GM23338 (cell line): ENCODE measurements at regions not wholly inside any gene's neighbourhood (a gene's known extent, or its start where the extent isn't known, plus 50 kb on each side); places are given as distances from the start of the nearest gene placed in this dataset.

Source experiments
- CREB1 ChIP-seq: fragments of 250-450 bp; sonication (Bioruptor Pico); IDR thresholded peaks from 2 replicates; pipeline ENCODE4 v1.5.0; 2020; ENCODE audit warnings: low read depth, mild to moderate bottlenecking, moderate library complexity
- CTCF ChIP-seq, 2 experiments: fragments of 200-600 bp in 1 of 2; sonication (generic) in 1 of 2; conservative IDR thresholded peaks; 2 replicates each; pipeline versions ENCODE4 v1.5.1 to v1.6.1; 2016 to 2017; ENCODE audit warnings: antibody characterized with exemption in 2 of 2, low read depth in 2 of 2, mild to moderate bottlenecking in 2 of 2, moderate library complexity in 1 of 2
- EZH2 ChIP-seq: fragments of 200-600 bp; sonication (generic); IDR thresholded peaks from one replicate; pipeline ENCODE4 v1.8.0; 2017; ENCODE audit warnings: antibody characterized with exemption, mild to moderate bottlenecking, low read depth; ENCODE audit not compliant: unreplicated experiment
- JUNB ChIP-seq: IDR thresholded peaks from one replicate; pipeline ENCODE4 v1.6.1; 2016; ENCODE audit warnings: antibody characterized with exemption; ENCODE audit not compliant: unreplicated experiment
- NANOG ChIP-seq: IDR thresholded peaks from 2 replicates; pipeline ENCODE4 v1.6.1; 2016; ENCODE audit warnings: antibody characterized with exemption, borderline replicate concordance
- POLR2AphosphoS5 ChIP-seq: IDR thresholded peaks from 2 replicates; pipeline ENCODE4 v1.6.1; 2016; ENCODE audit warnings: antibody characterized with exemption, low read depth
- ZNF114 ChIP-seq: fragments of 250-450 bp; sonication (Bioruptor Pico); IDR thresholded peaks from 2 replicates; pipeline ENCODE4 v1.5.0; 2020; ENCODE audit warnings: mild to moderate bottlenecking, moderate library complexity
- TF ChIP-seq, protein P1 (sequence below): IDR thresholded peaks from 2 replicates; pipeline ENCODE4 v1.6.1; 2016; ENCODE audit warnings: antibody characterized with exemption

DNA sequence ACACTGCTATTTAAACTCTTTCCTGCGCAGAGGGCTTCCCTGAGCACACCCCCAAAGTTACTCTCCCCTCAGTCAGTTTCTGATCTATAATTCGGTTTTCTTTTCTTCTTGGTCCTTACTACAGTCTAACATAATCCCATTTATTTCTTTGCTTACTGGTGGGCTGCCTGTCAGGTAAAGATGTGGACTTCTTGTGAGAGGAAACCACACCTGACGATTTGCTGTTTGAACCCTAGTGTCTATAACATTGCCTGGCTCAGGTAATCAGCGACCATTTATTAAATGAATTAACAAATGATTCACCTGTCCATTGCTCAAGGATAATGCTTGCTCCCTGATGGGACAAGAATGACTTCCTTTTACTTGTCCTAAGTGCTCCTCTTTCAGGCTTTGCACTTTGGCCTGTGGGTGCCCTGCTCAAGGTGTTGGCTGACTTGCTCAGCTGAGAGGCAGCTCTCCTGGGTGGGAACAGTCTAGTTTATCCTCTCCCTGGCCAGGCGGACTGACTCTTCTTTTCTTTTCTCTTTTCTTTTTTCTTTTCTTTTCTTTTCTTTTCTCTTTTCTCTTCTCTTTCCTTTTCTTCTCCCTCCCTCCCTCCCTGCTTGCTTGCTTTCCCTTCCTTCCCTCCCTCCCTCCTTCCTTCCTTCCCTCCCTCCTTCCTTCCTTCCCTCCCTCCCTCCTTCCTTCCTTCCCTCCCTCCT is 233.1 kb downstream of the BCAS1 start:
- TF ChIP-seq CTCF (conservative IDR thresholded peaks at IDR 0.05; ENCODE audit: low read depth in 2 of 2) = no peak
- TF ChIP-seq NANOG = no peak
- TF ChIP-seq EZH2 = no peak
- TF ChIP-seq JUNB = no peak
- TF ChIP-seq POLR2AphosphoS5 = no peak
- TF ChIP-seq, protein P1, sequence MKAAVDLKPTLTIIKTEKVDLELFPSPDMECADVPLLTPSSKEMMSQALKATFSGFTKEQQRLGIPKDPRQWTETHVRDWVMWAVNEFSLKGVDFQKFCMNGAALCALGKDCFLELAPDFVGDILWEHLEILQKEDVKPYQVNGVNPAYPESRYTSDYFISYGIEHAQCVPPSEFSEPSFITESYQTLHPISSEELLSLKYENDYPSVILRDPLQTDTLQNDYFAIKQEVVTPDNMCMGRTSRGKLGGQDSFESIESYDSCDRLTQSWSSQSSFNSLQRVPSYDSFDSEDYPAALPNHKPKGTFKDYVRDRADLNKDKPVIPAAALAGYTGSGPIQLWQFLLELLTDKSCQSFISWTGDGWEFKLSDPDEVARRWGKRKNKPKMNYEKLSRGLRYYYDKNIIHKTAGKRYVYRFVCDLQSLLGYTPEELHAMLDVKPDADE = no peak
- TF ChIP-seq ZNF114 (CRISPR knock-in tag) = no peak
- no peak for TF ChIP-seq CREB1
